Mesodermal cell (in vitro differentiated cells): ENCODE measurements at regions not wholly inside any gene's neighbourhood (a gene's known extent, or its start where the extent isn't known, plus 50 kb on each side); places are given as distances from the start of the nearest gene placed in this dataset.

Experiments used
- H3K27ac ChIP-seq: 2 replicates; pipeline ENCODE4 v1.7.0; 2013; ENCODE audit warnings: mild to moderate bottlenecking, low read depth, low read length, moderate library complexity; ENCODE audit not compliant: severe bottlenecking
- H3K36me3 ChIP-seq: 2 replicates; pipeline ENCODE4 v1.7.1; 2013; ENCODE audit warnings: mild to moderate bottlenecking, low read length, moderate library complexity; ENCODE audit not compliant: control insufficient read depth, insufficient read depth
- H3K4me1 ChIP-seq: one replicate; pipeline ENCODE4 v1.7.1; 2013; ENCODE audit warnings: mild to moderate bottlenecking, low read length; ENCODE audit not compliant: insufficient read depth, control insufficient read depth, poor library complexity, severe bottlenecking
- H3K4me3 ChIP-seq: 2 replicates; pipeline ENCODE4 v1.7.0; 2013; ENCODE audit warnings: low read length, control low read depth, mild to moderate bottlenecking; ENCODE audit not compliant: insufficient read depth, poor library complexity, severe bottlenecking; ENCODE audit errors: extremely low read depth
- H3K9me3 ChIP-seq: 2 replicates; pipeline ENCODE4 v1.7.1; 2013; ENCODE audit warnings: mild to moderate bottlenecking, low read length, moderate library complexity; ENCODE audit not compliant: control insufficient read depth
- WGBS, 2 experiments: methylation state at CpG; one replicate each; pipeline ENCODE4 v1.1.5; 2013; ENCODE audit warnings: missing lambda C conversion rate in 2 of 2; ENCODE audit not compliant: insufficient coverage in 2 of 2; 5-methylcytosine and 5-hydroxymethylcytosine counted together

GRCh38 chr13:95447814-95448213 is 104.7 kb upstream of the CLDN10 start:
- Histone ChIP-seq H3K9me3 (no peaks in the 10 kb centered on the region), H3K36me3 (no peaks in the 10 kb centered on the region), H3K4me3 (no peak overlapping the region), H3K27ac (no peak overlapping the region), H3K4me1 (no peaks in the 10 kb centered on the region)
- 50 to 66% methylated on average over 6 of the region's 8 CpGs for WGBS, 2 experiments

GRCh38 chr13:95451656-95452055 is 100.9 kb upstream of the CLDN10 start:
- Histone ChIP-seq H3K36me3 (no peaks in the 10 kb centered on the region), H3K27ac (no peak overlapping the region), H3K4me3 (no peak overlapping the region), H3K4me1 (no peaks in the 10 kb centered on the region), H3K9me3 (no peaks in the 10 kb centered on the region)
- WGBS, 2 experiments, result 78 to 90% methylated on average over 2 of the region's 2 CpGs

- Histone ChIP-seq H3K36me3 (no peaks in the 10 kb centered on the region), H3K27ac (no peak overlapping the region), H3K4me3 (no peak overlapping the region), H3K4me1 (no peaks in the 10 kb centered on the region), H3K9me3 (no peaks in the 10 kb centered on the region)
- 92% methylated on average over 2 of the region's 4 CpGs; no CpG with 5 or more reads in 1 of the 2 experiments for WGBS, 2 experiments
Measured at GRCh38 chr13:95452375-95452774, 100.1 kb upstream of the CLDN10 start.

GRCh38 chr13:95455782-95456181 is 96.7 kb upstream of the CLDN10 start:
- peaks cover 13% of the 10 kb centered on the region for H3K9me3 ChIP-seq
- no peaks in the 10 kb centered on the region for H3K36me3 ChIP-seq
- H3K27ac ChIP-seq, result no peak overlapping the region
- no peaks in the 10 kb centered on the region for H3K4me1 ChIP-seq
- no CpG with 5 or more reads among the region's 1 CpG for WGBS, 2 experiments
- H3K4me3 ChIP-seq, result no peak overlapping the region

GRCh38 chr13:95456815-95457214 is 95.7 kb upstream of the CLDN10 start:
- peaks cover 13% of the 10 kb centered on the region for H3K9me3 ChIP-seq
- WGBS, 2 experiments, result 100% methylated on average over 1 of the region's 3 CpGs; no CpG with 5 or more reads in 1 of the 2 experiments
- H3K36me3 ChIP-seq, result no peaks in the 10 kb centered on the region
- no peak overlapping the region for H3K27ac ChIP-seq
- H3K4me1 ChIP-seq, result no peaks in the 10 kb centered on the region
- H3K4me3 ChIP-seq, result no peak overlapping the region

GRCh38 chr13:95457294-95457693 is 95.2 kb upstream of the CLDN10 start:
- 75 to 78% methylated on average over 2 of the region's 4 CpGs for WGBS, 2 experiments
- Histone ChIP-seq H3K36me3 (no peaks in the 10 kb centered on the region), H3K4me1 (no peaks in the 10 kb centered on the region), H3K4me3 (no peak overlapping the region), H3K27ac (no peak overlapping the region), H3K9me3 (peaks cover 13% of the 10 kb centered on the region)

GRCh38 chr13:95462801-95463200 is 89.7 kb upstream of the CLDN10 start:
- Histone ChIP-seq H3K9me3 (peaks cover 13% of the 10 kb centered on the region), H3K4me3 (no peak overlapping the region), H3K4me1 (no peaks in the 10 kb centered on the region), H3K27ac (no peak overlapping the region), H3K36me3 (no peaks in the 10 kb centered on the region)
- WGBS, 2 experiments, result no CpG with 5 or more reads among the region's 3 CpGs

GRCh38 chr13:95463531-95463930 is 89.0 kb upstream of the CLDN10 start:
- no peaks in the 10 kb centered on the region for H3K4me1 ChIP-seq
- peaks cover 10% of the 10 kb centered on the region for H3K9me3 ChIP-seq
- no peak overlapping the region for H3K4me3 ChIP-seq
- H3K36me3 ChIP-seq, result no peaks in the 10 kb centered on the region
- no peak overlapping the region for H3K27ac ChIP-seq

GRCh38 chr13:95470574-95471366 is 81.8 kb upstream of the CLDN10 start:
- H3K27ac ChIP-seq, result no peak overlapping the region
- peaks cover 4% of the 10 kb centered on the region for H3K4me1 ChIP-seq
- no peaks in the 10 kb centered on the region for H3K36me3 ChIP-seq
- H3K4me3 ChIP-seq, result no peak overlapping the region
- no peaks in the 10 kb centered on the region for H3K9me3 ChIP-seq
- WGBS, 2 experiments, result 86 to 93% methylated on average over 16 to 18 of the region's 19 CpGs

- 80 to 100% methylated on average over 1 to 2 of the region's 2 CpGs for WGBS, 2 experiments
- Histone ChIP-seq H3K27ac (no peak overlapping the region), H3K4me1 (peaks cover 4% of the 10 kb centered on the region), H3K9me3 (no peaks in the 10 kb centered on the region), H3K4me3 (no peak overlapping the region), H3K36me3 (no peaks in the 10 kb centered on the region)
Measured at GRCh38 chr13:95471960-95472359, 80.6 kb upstream of the CLDN10 start.

GRCh38 chr13:95474992-95475391 is 77.5 kb upstream of the CLDN10 start:
- WGBS, 2 experiments, result 78 to 85% methylated on average over 1 to 2 of the region's 3 CpGs
- no peaks in the 10 kb centered on the region for H3K9me3 ChIP-seq
- H3K4me3 ChIP-seq, result no peak overlapping the region
- H3K36me3 ChIP-seq, result no peaks in the 10 kb centered on the region
- no peak overlapping the region for H3K27ac ChIP-seq
- peaks cover 4% of the 10 kb centered on the region for H3K4me1 ChIP-seq
